Spleen (tissue), 11 donors: ENCODE measurements at regions not wholly inside any gene's neighbourhood (a gene's known extent, or its start where the extent isn't known, plus 50 kb on each side); places are given as distances from the start of the nearest gene placed in this dataset.
"Not testable (repeated sequence)": the region's sequence is repeated elsewhere in the genome, so short reads cannot be mapped to it uniquely, and the experiment has no call there.

ENCODE experiments used
- DNase-seq: peaks from one replicate; pipeline ENCODE4 v3.0.0-alpha.2; 2020
- H3K27ac ChIP-seq, 8 donors: fragments of 200-600 bp; sonication (generic) in 7 of 8; 1 replicate in 4 of 8; 2 replicates in 4 of 8; pipeline versions ENCODE4 v1.5.0 to v1.8.0; 2016 to 2021; ENCODE audit warnings: inconsistent platforms in 4 of 8, mild to moderate bottlenecking in 4 of 8, moderate library complexity in 1 of 8
- H3K27me3 ChIP-seq, 7 donors: fragments of 200-600 bp; sonication (generic) in 6 of 7; replicated peaks in 1 of 7; 1 replicate in 4 of 7; 2 replicates in 3 of 7; pipeline versions ENCODE4 v1.5.0 to v1.8.0; 2016 to 2021; ENCODE audit warnings: inconsistent platforms in 3 of 7, mild to moderate bottlenecking in 1 of 7
- H3K36me3 ChIP-seq, 6 donors: fragments of 200-600 bp; sonication (generic) in 5 of 6; 1 replicate in 4 of 6; 2 replicates in 2 of 6; pipeline versions ENCODE4 v1.5.0 to v1.8.0; 2016 to 2021; ENCODE audit warnings: inconsistent platforms in 2 of 6
- H3K4me1 ChIP-seq, 6 donors: fragments of 200-600 bp; sonication (generic) in 5 of 6; 1 replicate in 3 of 6; 2 replicates in 3 of 6; pipeline versions ENCODE4 v1.5.0 to v1.8.0; 2016 to 2021; ENCODE audit warnings: inconsistent platforms in 3 of 6
- H3K4me3 ChIP-seq, 8 donors: fragments of 200-600 bp; sonication (generic) in 7 of 8; 1 replicate in 4 of 8; 2 replicates in 4 of 8; pipeline versions ENCODE4 v1.5.0 to v1.8.0; 2016 to 2021; ENCODE audit warnings: inconsistent platforms in 4 of 8, mild to moderate bottlenecking in 4 of 8, moderate library complexity in 2 of 8
- H3K9me3 ChIP-seq, 8 donors: fragments of 200-600 bp; sonication (generic) in 7 of 8; 1 replicate in 4 of 8; 2 replicates in 4 of 8; pipeline versions ENCODE4 v1.5.0 to v1.8.0; 2016 to 2021; ENCODE audit warnings: inconsistent platforms in 4 of 8
- WGBS, 5 donors: extraction: QIAGEN DNeasy Blood & Tissue Kit in 3 of 5; methylation state at CpG; one replicate each; pipeline versions ENCODE4 v1.1.5 to v1.1.7; 2013 to 2018; 5-methylcytosine and 5-hydroxymethylcytosine counted together
- intact Hi-C: fragments of 100-400 bp; cut with DNase I; formaldehyde crosslinking; loops from one replicate; pipeline ENCODE4 v1.15.0; 2023; ENCODE audit warnings: low total_unique reads
- donor health status: healthy with polysubstance abuse.
- donor health status: DM: no; HTN: no; CAD: no; lungs with moderate emphysema.
- donor health status: DM: no; HTN: no; CAD: no.
- donor health status: Bipolar disorder and iron deficiency.
- donor health status: healthy.
- donor health status: DM: no; HTN: no; CAD: no.
- donor health status: DM: yes; HTN: yes; CAD: no.

GRCh38 chr12:37814529-37814928, 502.0 kb upstream of the ALG10B start:
- intact Hi-C loops, H3K27ac ChIP-seq, H3K27me3 ChIP-seq, H3K4me3 ChIP-seq, H3K4me1 ChIP-seq, H3K36me3 ChIP-seq: not testable (repeated sequence)
- WGBS, 5 donors, result 93 to 96% methylated on average over 9 to 26 of the region's 35 CpGs; no CpG with 5 or more reads in 3 of the 5 donors
- peaks cover 5 to 78% (median 76%) of the 10 kb centered on the region in 8 donors for H3K9me3 ChIP-seq
- DNase-seq, result peak; percentile 8
